HG03575 (cell line): ENCODE measurements at regions not wholly inside any gene's neighbourhood (a gene's known extent, or its start where the extent isn't known, plus 50 kb on each side); places are given as distances from the start of the nearest gene placed in this dataset.

Experiments used
- ATAC-seq: cut with Tn5 transposase; IDR thresholded peaks from one replicate; pipeline ENCODE4 v1.9.1; 2021; ENCODE audit not compliant: unreplicated experiment, insufficient number of reproducible peaks, low FRiP score; ENCODE audit errors: extremely low read depth

- no peak for ATAC-seq
Measured at GRCh38 chr11:131311776-131312514, 58.5 kb upstream of the NTM start.
